ENCODE measurements at regions not wholly inside any gene's neighbourhood (a gene's known extent, or its start where the extent isn't known, plus 50 kb on each side); places are given as distances from the start of the nearest gene placed in this dataset.

DNA sequence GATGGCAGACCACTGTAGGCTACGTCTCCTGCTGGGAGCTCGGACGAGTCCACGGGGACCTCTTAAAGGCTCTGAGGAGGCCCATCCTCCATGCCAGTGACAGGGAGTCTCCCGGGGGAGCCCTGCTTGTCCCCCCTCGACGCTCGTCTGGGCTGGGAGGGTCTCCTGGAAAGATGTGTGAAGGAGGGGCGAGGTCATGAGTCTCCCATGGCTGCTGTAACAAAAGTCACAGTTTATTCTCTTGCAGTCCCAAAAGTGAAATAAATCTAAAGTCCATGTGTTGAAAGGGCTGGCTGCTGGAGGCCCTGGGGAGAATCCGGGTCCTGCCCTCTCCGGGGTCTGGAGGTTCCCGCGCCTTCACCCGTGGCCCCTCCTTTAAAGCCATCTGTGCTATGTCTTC, 67.1 kb upstream of the GATA5 start (continued):
- TF ChIP-seq, protein P1, sequence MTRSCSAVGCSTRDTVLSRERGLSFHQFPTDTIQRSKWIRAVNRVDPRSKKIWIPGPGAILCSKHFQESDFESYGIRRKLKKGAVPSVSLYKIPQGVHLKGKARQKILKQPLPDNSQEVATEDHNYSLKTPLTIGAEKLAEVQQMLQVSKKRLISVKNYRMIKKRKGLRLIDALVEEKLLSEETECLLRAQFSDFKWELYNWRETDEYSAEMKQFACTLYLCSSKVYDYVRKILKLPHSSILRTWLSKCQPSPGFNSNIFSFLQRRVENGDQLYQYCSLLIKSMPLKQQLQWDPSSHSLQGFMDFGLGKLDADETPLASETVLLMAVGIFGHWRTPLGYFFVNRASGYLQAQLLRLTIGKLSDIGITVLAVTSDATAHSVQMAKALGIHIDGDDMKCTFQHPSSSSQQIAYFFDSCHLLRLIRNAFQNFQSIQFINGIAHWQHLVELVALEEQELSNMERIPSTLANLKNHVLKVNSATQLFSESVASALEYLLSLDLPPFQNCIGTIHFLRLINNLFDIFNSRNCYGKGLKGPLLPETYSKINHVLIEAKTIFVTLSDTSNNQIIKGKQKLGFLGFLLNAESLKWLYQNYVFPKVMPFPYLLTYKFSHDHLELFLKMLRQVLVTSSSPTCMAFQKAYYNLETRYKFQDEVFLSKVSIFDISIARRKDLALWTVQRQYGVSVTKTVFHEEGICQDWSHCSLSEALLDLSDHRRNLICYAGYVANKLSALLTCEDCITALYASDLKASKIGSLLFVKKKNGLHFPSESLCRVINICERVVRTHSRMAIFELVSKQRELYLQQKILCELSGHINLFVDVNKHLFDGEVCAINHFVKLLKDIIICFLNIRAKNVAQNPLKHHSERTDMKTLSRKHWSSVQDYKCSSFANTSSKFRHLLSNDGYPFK (CRISPR knock-in tag; IDR thresholded peaks at IDR 0.05; ENCODE audit: borderline replicate concordance) = no peak
- TF ChIP-seq, protein P2, sequence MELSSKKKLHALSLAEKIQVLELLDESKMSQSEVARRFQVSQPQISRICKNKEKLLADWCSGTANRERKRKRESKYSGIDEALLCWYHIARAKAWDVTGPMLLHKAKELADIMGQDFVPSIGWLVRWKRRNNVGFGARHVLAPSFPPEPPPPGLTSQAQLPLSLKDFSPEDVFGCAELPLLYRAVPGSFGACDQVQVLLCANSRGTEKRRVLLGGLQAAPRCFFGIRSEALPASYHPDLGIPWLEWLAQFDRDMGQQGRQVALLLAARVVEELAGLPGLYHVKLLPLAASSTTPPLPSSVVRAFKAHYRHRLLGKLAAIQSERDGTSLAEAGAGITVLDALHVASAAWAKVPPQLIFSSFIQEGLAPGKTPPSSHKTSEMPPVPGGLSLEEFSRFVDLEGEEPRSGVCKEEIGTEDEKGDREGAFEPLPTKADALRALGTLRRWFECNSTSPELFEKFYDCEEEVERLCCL (CRISPR knock-in tag; IDR thresholded peaks at IDR 0.05; ENCODE audit: borderline replicate concordance) = no peak
- TF ChIP-seq ZMAT5 (CRISPR knock-in tag; IDR thresholded peaks at IDR 0.05; ENCODE audit: borderline replicate concordance, low read depth) (no peak), SNRNP70 (IDR thresholded peaks at IDR 0.05; ENCODE audit: low read depth, low read length) (no peak), IRF2 (CRISPR knock-in tag; IDR thresholded peaks at IDR 0.05) (no peak), ARID2 (CRISPR knock-in tag; IDR thresholded peaks at IDR 0.05; ENCODE audit: borderline replicate concordance) (no peak), ZNF709 (CRISPR knock-in tag; IDR thresholded peaks at IDR 0.05) (no peak), ZNF142 (CRISPR knock-in tag; IDR thresholded peaks at IDR 0.05) (no peak), RAD51 (IDR thresholded peaks at IDR 0.05; ENCODE audit: borderline replicate concordance) (no peak), ATF7 (IDR thresholded peaks at IDR 0.05) (no peak), ATF7 (CRISPR knock-in tag; IDR thresholded peaks at IDR 0.05) (no peak), ARHGAP35 (CRISPR knock-in tag; IDR thresholded peaks at IDR 0.05; ENCODE audit: borderline replicate concordance) (0 out of 2 replicates have a peak, but pooled peaks have one; percentile 14), ZNF574 (CRISPR knock-in tag; IDR thresholded peaks at IDR 0.05) (0 out of 2 replicates have a peak, but pooled peaks have one; percentile 26), KDM4B (CRISPR knock-in tag; IDR thresholded peaks at IDR 0.05) (no peak), NCOA5 (CRISPR knock-in tag; IDR thresholded peaks at IDR 0.05) (no peak), SIN3A (IDR thresholded peaks at IDR 0.05; ENCODE audit: borderline replicate concordance, low read depth, low read length) (no peak), EED (CRISPR knock-in tag; IDR thresholded peaks at IDR 0.05) (no peak), PHF20 (CRISPR knock-in tag; IDR thresholded peaks at IDR 0.05) (no peak)

All from HepG2 (cell line).